ENCODE measurements at regions not wholly inside any gene's neighbourhood (a gene's known extent, or its start where the extent isn't known, plus 50 kb on each side); places are given as distances from the start of the nearest gene placed in this dataset.

GRCh38 chr2:220191737-220192136 lies 564.3 kb downstream of the SLC4A3 start:
- DNase-seq (ENCODE audit: extremely low read depth, low read depth), result no peak

- DNase-seq (ENCODE audit: extremely low read depth, low read depth), result no peak
These were observed 565.7 kb downstream of the SLC4A3 start for GRCh38 chr2:220192994-220193753.

DNA sequence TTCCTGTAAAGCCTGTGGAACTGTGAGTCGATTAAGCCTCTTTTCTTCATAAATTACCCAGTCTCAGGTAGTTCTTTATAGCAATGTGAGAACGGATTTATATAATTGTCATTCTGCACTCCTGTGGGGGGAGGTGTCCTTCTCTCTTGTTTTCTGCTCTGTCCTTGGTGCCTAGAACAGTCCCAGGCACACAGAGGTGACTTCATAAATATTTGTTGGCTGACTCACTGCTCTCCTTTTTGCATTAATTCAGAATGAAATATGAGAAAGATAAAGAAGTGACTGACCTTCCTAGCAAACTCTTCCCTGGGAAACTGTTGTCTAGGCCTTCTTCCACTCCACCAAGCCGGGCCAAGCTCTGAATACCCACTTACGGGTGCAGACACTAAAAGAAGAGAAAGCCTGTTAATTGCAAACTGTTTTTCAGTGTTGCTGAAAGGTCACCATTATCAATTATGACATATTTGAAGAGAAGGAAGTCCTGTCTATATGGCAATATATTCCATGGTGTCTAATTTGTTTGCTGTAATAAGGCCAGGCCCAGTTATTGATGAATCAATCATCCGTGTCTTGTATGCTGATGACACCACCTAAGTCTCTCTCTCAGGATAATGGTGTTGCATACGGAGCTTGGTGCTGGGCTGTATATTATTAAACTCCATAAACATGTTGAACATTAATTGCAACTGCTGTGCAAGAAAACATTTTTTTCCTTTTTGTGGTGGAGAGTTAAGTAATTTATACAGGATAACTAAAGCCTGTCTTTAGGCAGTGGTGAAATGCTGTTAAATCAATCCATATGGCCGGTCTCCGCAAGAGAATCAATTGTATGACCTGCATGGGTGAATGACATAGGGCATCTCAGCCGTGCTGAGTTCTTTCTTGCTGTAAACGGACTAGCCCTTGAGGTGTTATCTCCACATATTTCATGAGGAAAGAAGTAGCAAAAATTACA lies 567.5 kb downstream of the SLC4A3 start:
- no peak for DNase-seq (ENCODE audit: extremely low read depth, low read depth)

GRCh38 chr2:220198896-220199295 lies 571.5 kb downstream of the SLC4A3 start:
- DNase-seq (ENCODE audit: extremely low read depth, low read depth), result peak; percentile 11

GRCh38 chr2:220202066-220202465 lies 574.6 kb downstream of the SLC4A3 start:
- DNase-seq (ENCODE audit: extremely low read depth, low read depth), result no peak

DNA sequence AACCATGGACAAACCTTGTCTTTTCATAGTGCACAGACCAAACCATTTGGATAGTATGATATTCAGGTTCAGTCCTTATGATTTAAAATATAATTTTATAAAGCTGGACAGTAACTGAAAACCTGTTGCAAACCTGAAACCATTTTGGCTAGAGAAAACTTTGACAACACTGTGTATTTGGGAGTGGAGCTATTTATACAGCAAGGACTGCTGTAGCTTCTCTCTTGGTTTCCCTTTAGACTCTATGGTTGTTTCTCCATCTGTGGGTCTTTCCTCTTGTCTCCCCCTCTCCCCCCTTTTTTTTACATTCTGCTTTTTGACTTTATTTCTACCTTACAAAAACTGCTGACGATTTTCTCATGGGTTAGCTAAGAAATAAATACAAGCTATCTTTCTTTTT lies 581.7 kb downstream of the SLC4A3 start:
- no peak for DNase-seq (ENCODE audit: extremely low read depth, low read depth)

DNA sequence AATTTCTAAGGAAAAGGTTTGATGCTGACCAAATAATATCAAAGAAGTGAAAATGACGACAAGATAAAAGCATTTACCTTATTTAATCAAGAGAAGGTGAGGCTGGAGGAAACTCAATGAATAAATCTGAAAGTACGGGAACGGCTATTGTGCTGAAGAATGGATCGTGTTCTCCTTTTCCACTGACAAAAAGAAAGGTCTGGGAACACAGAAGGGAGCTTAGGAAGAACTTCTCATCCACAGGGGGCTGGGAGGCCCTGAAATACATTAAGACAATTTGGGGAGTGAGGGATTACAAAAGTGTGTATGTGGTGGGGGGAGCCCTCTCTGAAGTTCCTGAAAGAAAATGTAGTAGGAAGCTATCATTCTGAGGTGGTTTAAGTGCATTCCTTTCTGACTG lies 582.3 kb downstream of the SLC4A3 start:
- DNase-seq (ENCODE audit: extremely low read depth, low read depth), result no peak

DNA sequence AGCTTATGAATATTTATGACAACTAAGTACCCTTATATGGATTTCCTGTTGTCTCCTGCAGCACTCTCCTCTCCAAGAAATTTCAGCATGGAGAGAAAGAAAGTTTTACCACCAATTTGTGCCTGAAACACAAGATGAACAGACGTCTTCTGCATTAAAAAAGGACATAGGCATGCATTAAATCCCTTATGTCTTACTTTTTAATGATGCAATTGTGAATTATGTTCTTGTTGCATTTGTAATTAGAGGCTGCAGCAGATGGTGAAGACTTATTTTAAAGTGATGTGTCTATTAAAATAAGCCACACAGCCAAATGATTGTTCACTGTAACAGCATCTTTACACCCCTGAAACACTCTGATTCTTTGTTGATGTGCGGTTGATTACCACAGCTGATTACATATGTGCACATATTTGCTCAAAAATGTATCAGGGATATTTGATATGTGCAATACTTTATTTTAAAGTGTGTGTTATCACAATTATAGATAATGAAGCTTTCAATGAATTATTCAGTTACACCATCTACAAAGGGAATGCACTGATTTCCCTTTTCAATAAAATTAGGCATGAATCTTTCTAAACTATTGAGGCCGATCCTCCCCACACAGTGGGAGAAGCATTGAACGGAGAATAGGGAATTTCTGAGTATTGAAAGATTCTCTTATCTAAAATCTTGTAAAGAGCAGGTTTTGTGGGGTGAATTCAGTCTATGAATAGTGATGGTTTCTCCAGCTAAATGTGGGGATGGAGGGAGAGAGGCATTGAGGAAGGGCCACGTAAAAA lies 585.1 kb downstream of the SLC4A3 start:
- DNase-seq (ENCODE audit: extremely low read depth, low read depth), result no peak

- DNase-seq (ENCODE audit: extremely low read depth, low read depth), result no peak
These were observed 588.4 kb downstream of the SLC4A3 start for GRCh38 chr2:220215785-220216184.

- DNase-seq (ENCODE audit: extremely low read depth, low read depth), result no peak
These were observed 591.9 kb downstream of the SLC4A3 start for GRCh38 chr2:220219371-220219770.

GRCh38 chr2:220220009-220220408 lies 592.6 kb downstream of the SLC4A3 start:
- no peak for DNase-seq (ENCODE audit: extremely low read depth, low read depth)

DNA sequence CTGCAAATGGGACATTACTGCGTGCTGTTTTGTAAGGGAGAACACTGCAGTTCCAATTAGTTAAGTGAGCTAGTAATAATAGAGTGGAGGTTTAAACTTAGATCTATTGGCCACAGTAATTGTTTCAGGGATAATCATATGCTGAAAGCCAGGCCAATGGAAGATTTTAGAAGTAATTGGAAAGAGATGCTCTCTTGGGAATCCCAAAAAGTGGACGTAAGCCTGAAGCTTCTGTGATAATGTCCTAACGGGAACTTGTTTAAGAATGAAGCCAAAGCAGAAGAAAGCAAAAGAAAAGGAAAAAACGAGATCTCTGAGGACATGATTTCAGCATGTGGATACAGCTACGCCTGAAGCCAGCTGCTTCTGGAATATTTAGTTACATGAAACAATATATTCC lies 594.6 kb downstream of the SLC4A3 start:
- no peak for DNase-seq (ENCODE audit: extremely low read depth, low read depth)

- DNase-seq (ENCODE audit: extremely low read depth, low read depth), result no peak
These were observed 597.5 kb downstream of the SLC4A3 start for GRCh38 chr2:220224691-220225543.

DNA sequence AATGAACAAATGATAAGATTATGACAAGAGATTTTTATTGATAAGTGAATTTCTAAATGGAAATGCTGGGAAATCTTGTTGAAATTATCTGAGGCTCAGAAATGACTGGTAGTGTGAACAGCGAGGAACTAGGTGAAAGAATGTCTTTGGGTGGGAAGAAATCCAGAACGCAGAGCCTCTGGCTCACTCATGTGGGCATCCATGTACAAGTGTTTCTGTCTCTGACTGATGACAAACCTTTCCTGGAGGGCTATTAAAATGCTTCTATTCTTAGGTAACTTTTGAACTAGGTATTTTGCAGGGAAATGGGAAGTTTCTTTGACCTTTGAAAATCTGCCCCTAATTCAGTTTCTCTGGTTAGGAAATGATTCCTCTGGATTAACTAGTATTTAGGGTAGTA lies 598.6 kb downstream of the SLC4A3 start:
- DNase-seq (ENCODE audit: extremely low read depth, low read depth), result no peak

- no peak for DNase-seq (ENCODE audit: extremely low read depth, low read depth)
These were observed 599.1 kb downstream of the SLC4A3 start for GRCh38 chr2:220226546-220226945.

DNA sequence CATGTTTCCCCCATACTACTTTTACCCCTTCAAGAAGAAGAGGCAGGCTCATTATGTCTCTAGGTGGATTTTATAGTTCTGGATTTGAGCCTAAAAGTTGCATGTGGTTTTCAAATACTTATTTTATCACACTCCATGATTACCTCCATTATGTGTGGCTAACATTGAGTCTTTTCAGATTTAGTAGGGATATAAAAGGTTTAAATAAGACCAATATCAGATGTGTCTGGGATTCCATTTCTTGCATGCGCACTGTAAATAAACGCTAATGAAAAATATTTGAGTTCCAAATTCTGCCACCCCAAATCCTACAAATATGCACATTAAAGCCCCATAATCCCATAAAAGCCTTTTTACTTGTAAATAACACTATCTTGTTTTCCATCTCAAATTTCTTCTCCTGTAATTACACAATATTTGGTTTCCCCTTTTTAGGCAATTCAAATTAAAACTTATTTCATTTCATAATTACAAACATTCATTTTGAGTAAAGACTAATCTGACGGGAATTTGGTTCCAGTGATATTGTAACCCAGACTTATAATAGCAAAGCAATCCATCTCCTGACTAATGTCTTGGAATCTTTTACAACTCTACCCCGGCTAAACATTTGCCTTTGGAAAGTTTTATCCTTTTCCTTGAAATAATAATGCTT lies 600.0 kb downstream of the SLC4A3 start:
- DNase-seq (ENCODE audit: extremely low read depth, low read depth), result no peak

- peak; percentile 48 for DNase-seq (ENCODE audit: extremely low read depth, low read depth)
These were observed 601.0 kb downstream of the SLC4A3 start for GRCh38 chr2:220228310-220229006.

GRCh38 chr2:220240641-220241040 lies 613.2 kb downstream of the SLC4A3 start:
- no peak for DNase-seq (ENCODE audit: extremely low read depth, low read depth)

DNA sequence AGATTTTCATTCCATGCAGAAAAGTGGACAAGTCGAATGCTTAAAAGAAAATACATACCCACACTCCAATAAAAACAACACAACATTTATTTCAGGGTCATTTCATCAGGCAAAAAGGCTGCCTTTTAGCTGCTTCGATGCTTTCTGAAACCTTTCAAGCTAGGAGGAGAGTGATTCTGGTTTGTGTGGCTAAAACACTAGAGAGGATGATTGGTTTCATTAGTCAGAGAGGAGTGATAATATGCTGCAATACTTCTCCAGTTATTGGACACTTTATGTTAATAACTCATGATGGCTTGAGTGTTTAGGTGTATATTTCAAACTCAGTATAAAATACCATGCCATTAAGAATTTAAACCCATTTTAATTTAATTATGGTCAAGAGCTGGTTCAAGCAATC lies 614.0 kb downstream of the SLC4A3 start:
- DNase-seq (ENCODE audit: extremely low read depth, low read depth), result no peak
